ENCODE measurements at regions not wholly inside any gene's neighbourhood (a gene's known extent, or its start where the extent isn't known, plus 50 kb on each side); places are given as distances from the start of the nearest gene placed in this dataset.

GRCh38 chr11:37727371-37727770 is 1129.3 kb upstream of the RAG2 start:
- TF ChIP-seq POLR2A (IDR thresholded peaks at IDR 0.05; ENCODE audit: low read length) (no peak), GATA1 (IDR thresholded peaks at IDR 0.05; ENCODE audit: low read depth, low read length) (no peak)
